ENCODE measurements at regions not wholly inside any gene's neighbourhood (a gene's known extent, or its start where the extent isn't known, plus 50 kb on each side); places are given as distances from the start of the nearest gene placed in this dataset.

GRCh38 chr13:21309542-21310172, 133.2 kb downstream of the MRPL57 start:
- Histone ChIP-seq H4K8ac (ENCODE audit: low read depth in 2 of 2, low read length in 2 of 2) (no peak overlapping the region), H2BK15ac (ENCODE audit: low read depth, low read length) (no peak overlapping the region), H3K4me2 (ENCODE audit: low read depth, low read length) (no peak overlapping the region), H3K79me1 (ENCODE audit: low read depth in 1 of 2, low read length in 2 of 2) (no peaks in the 10 kb centered on the region; a peak in 1 of 4 replicates), H3K9me1 (ENCODE audit: insufficient read depth, low read length) (no peaks in the 10 kb centered on the region), H3K14ac (replicated peaks; ENCODE audit: low read depth, low read length) (no peak overlapping the region), H3K9ac (ENCODE audit: low read depth, low read length) (no peak overlapping the region), H3K23ac (ENCODE audit: low read depth, low read length) (no peak overlapping the region), H3K27ac (ENCODE audit: insufficient read depth, low read length) (no peak overlapping the region), H4K91ac (ENCODE audit: insufficient read depth, low read depth, low read length) (no peak overlapping the region), H3K4me1 (ENCODE audit: control insufficient read depth, insufficient read depth, low read length) (no peaks in the 10 kb centered on the region), H3K36me3 (ENCODE audit: control insufficient read depth, insufficient read depth, low read length) (no peaks in the 10 kb centered on the region), H2AK5ac (ENCODE audit: low read depth, low read length) (no peak overlapping the region), H4K20me1 (ENCODE audit: insufficient read depth, low read length) (no peaks in the 10 kb centered on the region), H3K9me3 (ENCODE audit: control insufficient read depth, insufficient read depth, low read length) (no peaks in the 10 kb centered on the region), H2AK9ac (replicated peaks; ENCODE audit: low read depth, low read length, poor library complexity) (no peak overlapping the region), H2BK20ac (ENCODE audit: low read depth, low read length) (no peak overlapping the region), H2BK5ac (ENCODE audit: low read depth, low read length, poor library complexity, severe bottlenecking) (no peak overlapping the region), H3K56ac (ENCODE audit: extremely low read depth, insufficient read depth, low read length) (no peak overlapping the region), H2BK120ac (ENCODE audit: low read depth, low read length) (no peak overlapping the region), H3K4ac (ENCODE audit: low read depth, low read length) (no peak overlapping the region), H3K4me3 (ENCODE audit: insufficient read depth, low read depth, low read length) (no peak overlapping the region), H4K5ac (ENCODE audit: low read depth, low read length) (no peak overlapping the region), H2AFZ (replicated peaks; ENCODE audit: low read length, poor library complexity) (no peak overlapping the region), H3K27me3 (ENCODE audit: control insufficient read depth, insufficient read depth, low read length) (no peaks in the 10 kb centered on the region), H3K18ac (ENCODE audit: low read depth, low read length) (no peak overlapping the region)
- TF ChIP-seq MAFK (IDR thresholded peaks at IDR 0.05; ENCODE audit: low read depth, low read length) (no peak), CTCF (conservative IDR thresholded peaks at IDR 0.05; ENCODE audit: low read depth, low read length) (no peak), ELK1 (IDR thresholded peaks at IDR 0.05; ENCODE audit: borderline replicate concordance, low read depth, low read length) (no peak), CEBPB (IDR thresholded peaks at IDR 0.05; ENCODE audit: low read depth, low read length) (no peak), RFX5 (IDR thresholded peaks at IDR 0.05; ENCODE audit: low read depth, low read length) (no peak), FOS (IDR thresholded peaks at IDR 0.05; ENCODE audit: low read depth, low read length) (no peak), POLR2A (IDR thresholded peaks at IDR 0.05; ENCODE audit: low read depth, low read length) (no peak), SMC3 (IDR thresholded peaks at IDR 0.05; ENCODE audit: low read depth, low read length) (no peak), RAD21 (IDR thresholded peaks at IDR 0.05; ENCODE audit: low read length) (no peak), CHD1 (IDR thresholded peaks at IDR 0.05; ENCODE audit: low read depth, low read length) (no peak), USF2 (IDR thresholded peaks at IDR 0.05; ENCODE audit: low read depth, low read length) (no peak), MXI1 (IDR thresholded peaks at IDR 0.05; ENCODE audit: borderline replicate concordance, low read depth, low read length) (no peak), BHLHE40 (IDR thresholded peaks at IDR 0.05; ENCODE audit: low read depth, low read length) (no peak), RCOR1 (IDR thresholded peaks at IDR 0.05; ENCODE audit: insufficient replicate concordance, low read length) (no peak), MAZ (IDR thresholded peaks at IDR 0.05; ENCODE audit: borderline replicate concordance, low read depth, low read length) (no peak)
- dilution Hi-C loops (cut with HindIII; ENCODE audit: low sequenced_read_pairs, unreplicated experiment): no loop called here
- ChIA-PET CTCF (no interaction called here), POLR2A (ENCODE audit: unreplicated experiment) (no interaction called here)
- ATAC-seq (ENCODE audit: low read depth) (no peak), DNase-seq (no peak)
- in situ Hi-C loops (cut with MboI; ENCODE audit: low sequenced_read_pairs): no loop called here
- intact Hi-C loops (cut with micrococcal nuclease): no loop called here
- WGBS, 2 experiments (ENCODE audit: extremely low coverage in 2 of 2, insufficient read length in 1 of 2): no CpG with 5 or more reads among the region's 5 CpGs
- BruUV-seq (replicated peaks): no TSS peak

All from IMR-90 (cell line).